GM13977 (cell line): ENCODE measurements at regions not wholly inside any gene's neighbourhood (a gene's known extent, or its start where the extent isn't known, plus 50 kb on each side); places are given as distances from the start of the nearest gene placed in this dataset.

Experiments
- DNase-seq: peaks from one replicate; pipeline ENCODE4 v3.0.0; 2012; ENCODE audit warnings: low spot score
- in situ Hi-C: fragments of 300-500 bp; cut with MboI; formaldehyde crosslinking; loops from one replicate; pipeline ENCODE4 v1.12.0; 2022; ENCODE audit warnings: low sequenced_read_pairs, low pct_unique_long_range_greater_than_20kb, mixed read lengths, inconsistent platforms; ENCODE audit not compliant: unreplicated experiment
- TF ChIP-seq, protein P1 (sequence below): IDR thresholded peaks from 2 replicates; pipeline ENCODE4 v1.5.1; 2012; ENCODE audit warnings: mild to moderate bottlenecking, control low read depth; ENCODE audit not compliant: insufficient read depth; ENCODE audit errors: extremely low read depth, missing control alignments

DNA sequence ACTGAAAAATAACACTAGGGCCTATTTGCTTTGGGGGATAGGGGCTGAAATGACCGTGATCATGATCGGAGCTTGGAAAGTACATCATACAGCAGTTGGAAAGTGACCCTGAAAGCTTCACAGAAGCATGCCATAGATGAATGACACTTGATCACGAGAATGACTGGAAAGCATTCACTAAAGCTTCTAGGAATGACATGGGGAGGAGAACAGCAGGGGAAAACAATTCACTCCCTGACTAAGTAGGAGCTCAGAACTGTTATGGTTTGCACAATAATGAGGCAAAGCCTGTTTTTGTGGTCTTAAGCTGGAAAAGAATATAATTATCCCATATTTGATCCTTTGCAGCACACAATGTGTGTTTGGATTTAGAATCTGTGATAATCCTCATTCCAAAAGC, 237.5 kb downstream of the NOL4 start:
- in situ Hi-C loops = no loop called here
- TF ChIP-seq, protein P1, sequence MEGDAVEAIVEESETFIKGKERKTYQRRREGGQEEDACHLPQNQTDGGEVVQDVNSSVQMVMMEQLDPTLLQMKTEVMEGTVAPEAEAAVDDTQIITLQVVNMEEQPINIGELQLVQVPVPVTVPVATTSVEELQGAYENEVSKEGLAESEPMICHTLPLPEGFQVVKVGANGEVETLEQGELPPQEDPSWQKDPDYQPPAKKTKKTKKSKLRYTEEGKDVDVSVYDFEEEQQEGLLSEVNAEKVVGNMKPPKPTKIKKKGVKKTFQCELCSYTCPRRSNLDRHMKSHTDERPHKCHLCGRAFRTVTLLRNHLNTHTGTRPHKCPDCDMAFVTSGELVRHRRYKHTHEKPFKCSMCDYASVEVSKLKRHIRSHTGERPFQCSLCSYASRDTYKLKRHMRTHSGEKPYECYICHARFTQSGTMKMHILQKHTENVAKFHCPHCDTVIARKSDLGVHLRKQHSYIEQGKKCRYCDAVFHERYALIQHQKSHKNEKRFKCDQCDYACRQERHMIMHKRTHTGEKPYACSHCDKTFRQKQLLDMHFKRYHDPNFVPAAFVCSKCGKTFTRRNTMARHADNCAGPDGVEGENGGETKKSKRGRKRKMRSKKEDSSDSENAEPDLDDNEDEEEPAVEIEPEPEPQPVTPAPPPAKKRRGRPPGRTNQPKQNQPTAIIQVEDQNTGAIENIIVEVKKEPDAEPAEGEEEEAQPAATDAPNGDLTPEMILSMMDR = no peak
- no peak for DNase-seq

DNA sequence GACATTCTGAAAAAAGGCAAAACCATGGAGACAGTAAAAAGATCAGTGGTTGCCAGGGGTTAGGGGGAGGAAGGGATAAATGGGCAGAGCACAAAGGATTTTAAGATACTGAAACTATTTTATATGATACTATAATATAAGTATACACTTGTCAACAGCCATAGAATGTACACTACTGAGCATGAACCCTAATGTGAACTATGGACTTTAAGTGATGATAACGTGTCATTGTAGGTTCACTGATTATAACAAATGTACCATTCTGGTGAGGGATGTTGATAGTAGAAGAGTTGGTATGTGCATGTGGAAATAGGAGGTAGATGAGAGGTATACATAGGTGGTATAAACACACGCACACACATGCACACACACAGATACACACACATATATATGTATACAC, 241.6 kb downstream of the NOL4 start:
- in situ Hi-C loops = no loop called here
- TF ChIP-seq, protein P1 = no peak
- DNase-seq = no peak

DNA sequence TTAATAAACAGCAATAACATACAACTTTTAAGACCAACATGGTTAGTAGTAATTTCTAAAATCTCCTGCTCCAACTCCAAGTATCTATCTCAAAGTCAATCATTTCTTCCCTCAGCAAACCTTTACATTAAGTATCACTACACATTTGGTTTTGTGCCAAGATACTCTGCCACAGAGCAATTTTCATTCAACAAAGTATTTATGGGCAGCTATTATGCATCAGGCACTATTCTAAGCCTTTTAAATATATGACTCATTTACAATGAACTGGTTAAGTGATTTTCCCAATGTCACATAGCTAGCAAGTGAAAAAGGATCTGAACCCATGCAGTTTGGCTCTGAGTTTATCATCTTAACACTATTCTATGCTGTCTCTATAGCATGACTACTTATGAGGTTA, 264.3 kb downstream of the NOL4 start:
- in situ Hi-C loops = no loop called here
- no peak for DNase-seq
- TF ChIP-seq, protein P1 = no peak

DNA sequence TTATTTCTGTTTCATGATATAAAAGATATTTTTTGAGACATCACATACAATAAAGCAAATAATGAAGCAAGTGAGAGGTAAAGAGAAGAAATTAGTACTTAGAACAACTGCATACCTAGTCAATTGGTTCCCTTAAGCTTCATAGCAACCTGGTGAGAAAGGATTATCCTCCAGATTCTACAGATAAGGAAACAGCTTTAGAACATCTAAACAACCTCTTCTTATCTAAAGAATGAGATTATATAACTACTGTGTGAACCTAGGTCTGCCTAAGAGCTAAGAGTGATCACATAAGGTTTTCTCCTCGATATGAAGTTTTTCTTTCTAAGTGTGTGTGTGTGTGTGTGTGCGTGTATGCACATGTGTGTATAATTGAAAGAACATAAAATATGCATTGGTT, 265.1 kb downstream of the NOL4 start:
- no peak for DNase-seq
- TF ChIP-seq, protein P1 = no peak
- in situ Hi-C loops = no loop called here

DNA sequence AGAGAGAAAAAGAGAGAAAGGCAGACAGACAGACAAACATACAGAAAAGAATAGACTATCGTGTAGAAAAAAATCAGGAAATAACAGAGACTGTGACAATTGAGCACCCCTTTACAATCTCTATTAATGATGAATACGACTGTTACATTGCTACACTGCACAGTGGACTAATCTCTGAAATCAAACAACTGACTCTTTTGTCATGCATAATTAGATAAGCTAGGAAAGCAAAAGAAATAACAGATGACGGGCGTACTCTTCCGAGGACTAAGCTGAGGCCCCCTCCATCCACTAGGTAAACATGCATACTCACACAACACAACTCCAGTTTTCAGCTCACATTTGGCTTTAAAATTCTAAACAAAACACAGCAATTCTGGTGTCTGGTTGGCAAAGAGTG, 267.0 kb downstream of the NOL4 start:
- in situ Hi-C loops = no loop called here
- no peak for DNase-seq
- TF ChIP-seq, protein P1 = no peak

DNA sequence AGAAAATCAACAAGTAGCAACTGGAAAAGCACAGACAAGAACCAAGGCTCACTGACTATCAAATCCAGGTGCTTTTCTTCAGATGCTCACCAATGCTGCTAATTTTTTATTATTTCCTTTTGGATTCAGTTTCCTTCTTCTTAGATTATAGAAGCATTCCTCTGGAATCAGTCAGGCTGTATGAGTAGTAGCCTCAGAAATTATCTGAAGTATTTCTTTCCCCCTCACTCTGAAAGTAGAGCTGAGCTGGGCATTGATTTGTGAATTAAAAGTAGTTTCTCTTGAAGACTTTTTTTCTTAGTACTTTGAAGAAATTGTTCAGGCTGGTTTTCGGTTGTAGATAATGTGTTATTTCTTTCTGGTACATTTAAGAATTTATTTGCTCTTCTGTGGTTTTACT, 273.7 kb downstream of the NOL4 start:
- TF ChIP-seq, protein P1 = no peak
- no peak for DNase-seq
- in situ Hi-C loops = no loop called here

DNA sequence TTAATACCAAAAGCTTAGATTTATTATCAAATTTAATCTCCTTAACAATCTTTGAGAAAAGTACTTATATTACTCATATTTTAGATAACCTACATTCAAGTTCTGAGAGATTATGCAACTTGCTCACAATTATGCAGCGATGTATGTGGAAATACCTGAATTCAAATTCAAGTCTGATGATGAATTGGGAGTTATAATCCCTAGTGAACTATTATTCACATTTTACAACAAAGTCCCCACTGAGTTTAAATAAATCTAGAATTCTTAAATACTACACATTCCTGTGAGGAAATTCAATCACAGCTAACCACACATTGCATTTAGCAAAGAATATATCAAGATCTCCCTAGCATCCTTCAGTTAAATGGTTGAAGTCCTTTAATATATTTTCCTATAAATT, 278.4 kb downstream of the NOL4 start:
- in situ Hi-C loops = no loop called here
- TF ChIP-seq, protein P1 = no peak
- no peak for DNase-seq
